SW 1271 (cell line): ENCODE measurements at regions not wholly inside any gene's neighbourhood (a gene's known extent, or its start where the extent isn't known, plus 50 kb on each side); places are given as distances from the start of the nearest gene placed in this dataset.
"Not testable (repeated sequence)": the region's sequence is repeated elsewhere in the genome, so short reads cannot be mapped to it uniquely, and the experiment has no call there.

ENCODE experiments used
- DNase-seq, 2 experiments: peaks; one replicate each; lab custom pipeline; 2025; lab: John Stamatoyannopoulos, UW

DNA sequence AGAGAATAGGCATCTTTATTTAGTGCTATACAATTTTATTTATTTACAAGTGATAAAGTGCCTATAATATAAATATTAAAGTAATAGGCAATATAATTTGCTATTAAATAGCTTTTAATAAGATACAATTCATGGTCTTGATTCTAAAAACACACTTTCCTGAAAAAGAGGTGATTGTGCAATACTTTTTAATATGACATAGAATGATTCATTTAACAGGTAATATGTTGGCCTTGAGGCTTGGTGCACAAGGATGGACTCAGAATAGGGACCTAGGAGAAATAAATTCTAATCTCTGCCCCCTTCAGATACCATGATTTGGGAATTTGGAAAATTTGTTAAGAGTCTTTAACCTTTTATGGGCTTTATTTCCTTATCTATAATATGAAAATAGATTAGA is 149.9 kb upstream of the FUT9 start:
- no peak for DNase-seq

DNA sequence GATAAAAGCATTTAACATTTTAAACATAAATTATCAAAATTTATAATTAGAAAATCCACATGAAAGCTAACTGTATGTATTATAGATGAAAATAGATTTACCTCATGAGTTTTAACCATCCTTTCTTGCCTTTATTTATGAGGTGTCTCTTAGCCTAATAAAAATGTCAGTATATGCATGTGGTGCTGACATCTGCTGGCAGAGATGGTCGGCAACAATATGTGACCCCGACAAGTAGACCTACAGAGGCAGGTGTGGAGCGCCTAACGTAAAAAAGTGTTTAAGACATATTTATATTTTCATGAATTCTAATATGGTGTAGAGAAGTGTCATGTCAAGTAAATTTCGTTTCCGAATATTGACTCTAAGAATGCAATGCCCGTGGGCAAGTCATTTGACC is 149.0 kb upstream of the FUT9 start:
- peak in 1 of 2 experiments; percentile 3 for DNase-seq

GRCh38 chr6:95867205-95867604 is 148.6 kb upstream of the FUT9 start:
- DNase-seq: no peak

DNA sequence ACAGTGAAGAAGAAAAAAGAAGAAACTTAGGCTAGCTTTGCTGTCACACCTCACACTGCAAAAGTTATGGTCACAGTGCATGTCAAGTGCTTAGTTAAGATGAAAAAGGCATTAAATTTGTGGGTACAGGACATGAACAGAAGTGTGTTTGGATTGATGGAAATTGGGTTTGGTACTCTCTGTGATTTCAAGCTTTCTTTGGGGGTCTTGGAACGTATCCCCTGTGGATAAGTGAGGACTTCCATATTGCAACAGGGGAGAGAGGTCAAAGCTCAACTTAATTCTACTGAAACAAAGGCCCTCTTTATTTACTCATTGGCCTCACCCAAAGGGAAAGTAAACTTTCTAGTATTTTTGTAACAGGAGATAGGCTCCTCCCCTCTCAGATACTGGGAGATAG is 138.3 kb upstream of the FUT9 start:
- DNase-seq: no peak

DNA sequence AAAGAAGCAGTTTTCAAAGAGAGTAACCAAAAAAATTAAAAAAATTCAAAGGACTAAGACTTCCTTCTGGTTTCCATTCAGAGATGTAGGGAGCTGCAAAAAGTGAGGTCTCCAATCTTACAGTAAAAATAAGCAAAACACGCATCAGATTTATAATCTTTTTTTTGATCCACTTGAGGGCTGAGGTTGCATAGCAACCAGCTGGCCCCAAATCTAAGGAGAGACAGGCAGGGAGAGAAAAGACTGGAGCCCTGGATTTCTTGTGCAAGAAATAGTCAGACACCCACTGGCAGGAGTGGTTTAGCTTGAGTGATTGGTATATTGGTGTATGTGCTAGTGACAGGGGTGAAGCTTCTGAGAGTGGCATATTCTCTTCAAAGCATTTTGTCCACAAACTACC is 135.9 kb upstream of the FUT9 start:
- no peak for DNase-seq

DNA sequence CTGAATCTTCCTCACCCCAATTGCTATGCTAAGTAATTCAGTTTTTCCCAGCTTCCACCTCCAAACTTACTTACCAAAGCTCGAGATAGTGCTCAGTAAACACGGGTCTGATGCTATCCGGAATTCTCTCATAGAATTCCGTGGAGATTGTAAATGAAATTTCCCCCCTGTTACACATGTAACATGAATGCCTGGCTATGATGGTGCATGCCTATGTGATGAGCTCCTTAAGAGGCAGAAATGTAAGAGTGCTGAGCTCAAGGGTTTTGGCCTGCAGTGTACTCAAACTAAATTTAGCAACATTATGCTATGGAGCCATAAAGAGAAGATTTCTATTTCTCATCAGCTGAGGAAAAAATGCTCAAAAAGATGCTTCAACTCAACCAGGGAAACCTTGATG is 133.4 kb upstream of the FUT9 start:
- no peak for DNase-seq

- not testable (repeated sequence) for DNase-seq
These were observed 127.1 kb upstream of the FUT9 start for GRCh38 chr6:95888711-95889110.

DNA sequence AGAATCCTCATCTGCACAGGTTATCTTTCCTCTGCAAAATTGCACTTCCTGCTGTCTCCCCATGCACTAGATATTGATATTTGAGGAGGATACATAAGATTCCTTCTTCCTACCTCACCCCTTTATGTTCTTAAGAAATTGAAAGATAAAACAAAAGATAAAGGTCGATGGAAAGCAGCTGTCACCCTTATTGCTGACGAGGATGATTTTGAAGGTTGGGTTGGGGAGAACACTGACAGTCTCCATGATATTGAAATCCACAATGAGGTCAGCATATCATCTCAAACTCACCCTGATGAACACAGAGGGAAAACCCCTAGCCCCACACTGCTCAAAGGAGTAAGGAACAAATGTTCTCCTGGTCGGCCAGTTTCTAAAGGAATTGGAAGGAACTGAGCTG is 110.6 kb upstream of the FUT9 start:
- DNase-seq: no peak

DNA sequence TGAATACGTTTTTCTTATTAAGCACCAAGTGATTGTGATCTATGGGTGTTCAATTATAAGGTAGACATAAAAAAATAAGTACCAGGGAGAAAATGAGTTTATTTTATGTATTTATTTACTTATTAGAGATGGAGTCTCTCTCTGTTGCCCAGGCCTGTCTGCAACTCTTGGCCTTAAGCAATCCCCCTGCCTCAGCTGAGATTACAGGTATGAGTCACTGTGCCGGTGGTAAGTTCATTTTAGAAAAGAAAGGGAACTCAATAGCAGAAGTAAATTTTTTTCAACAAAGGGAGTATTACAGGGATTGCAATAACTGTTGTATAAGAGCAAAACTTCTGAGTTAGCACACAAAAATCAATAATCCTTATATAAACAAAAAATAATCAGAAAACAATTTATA is 98.7 kb upstream of the FUT9 start:
- DNase-seq: no peak

- DNase-seq: peak in 1 of 2 experiments; percentile 16
These were observed 92.3 kb upstream of the FUT9 start for GRCh38 chr6:95923518-95923917.

DNA sequence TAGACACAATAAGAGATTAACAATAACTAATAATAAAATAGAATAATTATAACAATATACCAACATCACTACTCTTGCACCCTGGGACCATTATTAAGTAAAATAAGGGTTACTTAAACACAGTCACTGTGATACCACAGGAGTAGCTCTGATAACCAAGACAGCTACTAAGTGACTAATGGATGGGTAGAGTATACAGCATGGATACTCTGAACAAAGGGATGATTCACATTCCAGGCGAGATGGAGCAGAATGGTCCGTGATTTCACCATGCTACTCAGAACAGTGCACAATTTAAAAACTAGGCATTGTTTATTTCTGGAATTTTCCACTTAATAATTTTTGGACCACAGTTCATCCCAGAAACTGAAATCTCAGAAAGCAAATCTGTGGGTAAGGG is 80.0 kb upstream of the FUT9 start:
- DNase-seq: no peak

- no peak for DNase-seq
These were observed 68.9 kb upstream of the FUT9 start for GRCh38 chr6:95946906-95947305.

- no peak for DNase-seq
These were observed 67.5 kb upstream of the FUT9 start for GRCh38 chr6:95948324-95948723.

DNA sequence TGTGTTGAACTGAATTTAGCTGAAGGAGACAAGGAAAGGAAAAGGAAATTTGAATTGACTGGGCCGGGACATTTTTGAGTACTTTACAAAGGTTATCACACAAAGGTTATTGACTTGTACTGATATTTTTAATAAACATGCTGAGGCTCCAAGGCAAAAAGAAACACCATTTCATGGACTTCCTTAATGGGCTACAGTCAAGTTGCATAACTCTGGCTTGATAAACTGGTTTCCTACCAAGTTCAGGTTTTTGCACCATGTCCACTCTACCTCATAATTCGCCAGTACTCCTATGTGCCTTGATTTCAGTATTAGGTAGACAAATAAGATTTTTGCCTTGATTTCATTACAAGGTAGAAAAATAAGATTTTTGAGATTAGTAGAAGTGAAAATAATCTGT is 65.8 kb upstream of the FUT9 start:
- DNase-seq: no peak

DNA sequence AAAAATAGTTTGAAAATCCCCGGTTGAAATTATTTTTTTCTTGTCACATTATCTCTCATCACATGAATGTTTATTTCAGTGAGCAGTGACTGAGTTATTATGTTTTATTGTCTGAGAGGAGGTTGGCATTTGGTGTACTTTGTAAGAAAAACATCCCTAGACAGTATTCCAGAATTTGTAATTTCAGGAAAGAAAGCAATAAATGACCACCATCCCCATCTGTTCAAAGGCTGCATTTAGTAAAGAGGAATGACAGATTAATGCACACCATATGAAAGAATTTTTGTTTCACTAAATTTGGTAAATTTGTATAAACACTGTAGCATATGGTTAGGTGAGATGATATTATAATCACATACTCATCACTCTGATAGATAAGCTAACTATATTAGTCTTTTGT is 57.1 kb upstream of the FUT9 start:
- DNase-seq: no peak

- no peak for DNase-seq
These were observed 56.5 kb upstream of the FUT9 start for GRCh38 chr6:95959261-95959660.
